ENCODE measurements at regions not wholly inside any gene's neighbourhood (a gene's known extent, or its start where the extent isn't known, plus 50 kb on each side); places are given as distances from the start of the nearest gene placed in this dataset.

DNA sequence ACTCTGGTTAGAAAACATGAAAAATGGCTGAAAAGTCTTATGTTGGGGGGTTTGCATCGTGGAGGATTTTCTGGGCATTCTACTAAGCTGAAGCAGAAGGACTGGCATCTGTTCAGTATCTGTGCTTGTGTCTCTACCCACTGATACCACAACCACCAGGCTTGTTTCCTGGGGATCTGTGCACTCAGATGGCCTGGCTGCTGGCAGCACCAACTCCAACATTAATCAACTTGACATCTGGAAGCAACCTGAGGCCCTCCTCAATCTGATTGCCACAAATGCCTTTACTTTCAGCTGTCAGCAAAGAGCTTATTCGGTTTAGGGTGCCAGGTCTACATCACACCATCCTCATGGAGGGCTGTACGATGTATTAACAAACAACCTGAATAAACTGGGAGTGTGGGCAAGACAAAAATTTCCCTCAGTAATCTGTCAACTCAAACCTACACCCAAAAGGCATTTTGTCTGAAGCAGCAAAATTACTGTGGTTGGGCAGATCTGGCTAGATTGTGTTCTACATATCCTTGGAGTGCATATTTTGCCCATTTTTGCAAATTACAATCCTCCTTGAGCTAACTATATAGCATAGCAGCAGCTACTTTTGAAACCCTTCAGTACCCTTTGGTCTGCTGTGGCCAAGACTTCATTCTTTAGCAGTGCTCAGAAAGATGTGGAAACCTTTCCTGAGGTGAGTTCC, 74.6 kb downstream of the FOXD1 start:
- TF ChIP-seq POLR2A (IDR thresholded peaks at IDR 0.05; ENCODE audit: low read depth, low read length) (no peak), EZH2 (IDR thresholded peaks at IDR 0.05; ENCODE audit: borderline replicate concordance, low read depth, low read length, severe bottlenecking) (no peak), POLR2AphosphoS5 (IDR thresholded peaks at IDR 0.05; ENCODE audit: insufficient read depth, low read depth, low read length) (no peak), JUN (IDR thresholded peaks at IDR 0.05; ENCODE audit: borderline replicate concordance, insufficient read depth, insufficient read length, low read depth) (no peak)
- TF ChIP-seq, protein P1, sequence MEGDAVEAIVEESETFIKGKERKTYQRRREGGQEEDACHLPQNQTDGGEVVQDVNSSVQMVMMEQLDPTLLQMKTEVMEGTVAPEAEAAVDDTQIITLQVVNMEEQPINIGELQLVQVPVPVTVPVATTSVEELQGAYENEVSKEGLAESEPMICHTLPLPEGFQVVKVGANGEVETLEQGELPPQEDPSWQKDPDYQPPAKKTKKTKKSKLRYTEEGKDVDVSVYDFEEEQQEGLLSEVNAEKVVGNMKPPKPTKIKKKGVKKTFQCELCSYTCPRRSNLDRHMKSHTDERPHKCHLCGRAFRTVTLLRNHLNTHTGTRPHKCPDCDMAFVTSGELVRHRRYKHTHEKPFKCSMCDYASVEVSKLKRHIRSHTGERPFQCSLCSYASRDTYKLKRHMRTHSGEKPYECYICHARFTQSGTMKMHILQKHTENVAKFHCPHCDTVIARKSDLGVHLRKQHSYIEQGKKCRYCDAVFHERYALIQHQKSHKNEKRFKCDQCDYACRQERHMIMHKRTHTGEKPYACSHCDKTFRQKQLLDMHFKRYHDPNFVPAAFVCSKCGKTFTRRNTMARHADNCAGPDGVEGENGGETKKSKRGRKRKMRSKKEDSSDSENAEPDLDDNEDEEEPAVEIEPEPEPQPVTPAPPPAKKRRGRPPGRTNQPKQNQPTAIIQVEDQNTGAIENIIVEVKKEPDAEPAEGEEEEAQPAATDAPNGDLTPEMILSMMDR (IDR thresholded peaks at IDR 0.05; ENCODE audit: extremely low read depth in 1 of 2, insufficient read depth in 1 of 2, low read depth in 1 of 2, low read length in 2 of 2) = no peak
- TF ChIP-seq, protein P2, sequence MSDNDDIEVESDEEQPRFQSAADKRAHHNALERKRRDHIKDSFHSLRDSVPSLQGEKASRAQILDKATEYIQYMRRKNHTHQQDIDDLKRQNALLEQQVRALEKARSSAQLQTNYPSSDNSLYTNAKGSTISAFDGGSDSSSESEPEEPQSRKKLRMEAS (IDR thresholded peaks at IDR 0.05; ENCODE audit: insufficient read depth, insufficient read length) = no peak
